ENCODE measurements at regions not wholly inside any gene's neighbourhood (a gene's known extent, or its start where the extent isn't known, plus 50 kb on each side); places are given as distances from the start of the nearest gene placed in this dataset.

- intact Hi-C loops (cut with micrococcal nuclease), result no loop called here
- TF ChIP-seq CTCF (IDR thresholded peaks at IDR 0.05), result no peak
- DNase-seq, result no peak
- H3K36me3 Mint-ChIP-seq (ENCODE audit: low read depth), result no peaks in the 10 kb centered on the region
- H3K9me3 Mint-ChIP-seq, result no peaks in the 10 kb centered on the region
- H3K27ac Mint-ChIP-seq, result no peak overlapping the region
- no peak overlapping the region for H3K4me3 Mint-ChIP-seq
- CTCF ChIA-PET, result no interaction called here
- no peaks in the 10 kb centered on the region for H3K4me1 Mint-ChIP-seq
- H3K27me3 Mint-ChIP-seq, result no peaks in the 10 kb centered on the region
- no peak for ATAC-seq (ENCODE audit: low read depth)
- POLR2A ChIA-PET, result no interaction called here
Observed at GRCh38 chr12:85568395-85569103, 267.7 kb downstream of the RASSF9 start.

GRCh38 chr12:85569261-85569660 is 266.9 kb downstream of the RASSF9 start:
- DNase-seq, result no peak
- no peaks in the 10 kb centered on the region for H3K9me3 Mint-ChIP-seq
- H3K4me3 Mint-ChIP-seq, result no peak overlapping the region
- POLR2A ChIA-PET, result no interaction called here
- CTCF ChIA-PET, result no interaction called here
- H3K4me1 Mint-ChIP-seq, result no peaks in the 10 kb centered on the region
- H3K27me3 Mint-ChIP-seq, result no peaks in the 10 kb centered on the region
- ATAC-seq (ENCODE audit: low read depth), result no peak
- intact Hi-C loops (cut with micrococcal nuclease), result no loop called here
- H3K36me3 Mint-ChIP-seq (ENCODE audit: low read depth), result no peaks in the 10 kb centered on the region
- TF ChIP-seq CTCF (IDR thresholded peaks at IDR 0.05), result no peak
- no peak overlapping the region for H3K27ac Mint-ChIP-seq

GRCh38 chr12:85572956-85573355 is 263.3 kb downstream of the RASSF9 start:
- intact Hi-C loops (cut with micrococcal nuclease), result no loop called here
- no peaks in the 10 kb centered on the region for H3K9me3 Mint-ChIP-seq
- H3K4me1 Mint-ChIP-seq, result no peaks in the 10 kb centered on the region
- H3K4me3 Mint-ChIP-seq, result no peak overlapping the region
- TF ChIP-seq CTCF (IDR thresholded peaks at IDR 0.05), result no peak
- no peaks in the 10 kb centered on the region for H3K36me3 Mint-ChIP-seq (ENCODE audit: low read depth)
- CTCF ChIA-PET, result no interaction called here
- POLR2A ChIA-PET, result no interaction called here
- ATAC-seq (ENCODE audit: low read depth) (no peak), DNase-seq (no peak)
- H3K27ac Mint-ChIP-seq, result no peak overlapping the region
- H3K27me3 Mint-ChIP-seq, result no peaks in the 10 kb centered on the region

- H3K4me3 Mint-ChIP-seq, result no peak overlapping the region
- intact Hi-C loops (cut with micrococcal nuclease), result no loop called here
- H3K36me3 Mint-ChIP-seq (ENCODE audit: low read depth), result no peaks in the 10 kb centered on the region
- ATAC-seq (ENCODE audit: low read depth) (no peak), DNase-seq (no peak)
- POLR2A ChIA-PET, result no interaction called here
- no peaks in the 10 kb centered on the region for H3K27me3 Mint-ChIP-seq
- CTCF ChIA-PET, result no interaction called here
- no peak for TF ChIP-seq CTCF (IDR thresholded peaks at IDR 0.05)
- H3K27ac Mint-ChIP-seq, result no peak overlapping the region
- no peaks in the 10 kb centered on the region for H3K9me3 Mint-ChIP-seq
- no peaks in the 10 kb centered on the region for H3K4me1 Mint-ChIP-seq
Observed at GRCh38 chr12:85573635-85574214, 262.5 kb downstream of the RASSF9 start.

GRCh38 chr12:85574291-85574690 is 261.9 kb downstream of the RASSF9 start:
- H3K36me3 Mint-ChIP-seq (ENCODE audit: low read depth), result no peaks in the 10 kb centered on the region
- DNase-seq, result no peak
- no peaks in the 10 kb centered on the region for H3K4me1 Mint-ChIP-seq
- intact Hi-C loops (cut with micrococcal nuclease), result no loop called here
- no peak overlapping the region for H3K4me3 Mint-ChIP-seq
- ChIA-PET CTCF (no interaction called here), POLR2A (no interaction called here)
- no peak overlapping the region for H3K27ac Mint-ChIP-seq
- TF ChIP-seq CTCF (IDR thresholded peaks at IDR 0.05), result no peak
- no peaks in the 10 kb centered on the region for H3K9me3 Mint-ChIP-seq
- no peak for ATAC-seq (ENCODE audit: low read depth)
- no peaks in the 10 kb centered on the region for H3K27me3 Mint-ChIP-seq

All from activated B cell treated with CpG ODN at 0.5 μM for 24 hours (primary cell).